ENCODE measurements at regions not wholly inside any gene's neighbourhood (a gene's known extent, or its start where the extent isn't known, plus 50 kb on each side); places are given as distances from the start of the nearest gene placed in this dataset.

- Histone ChIP-seq H3K27ac (ENCODE audit: low read length) (no peak overlapping the region), H3K27me3 (ENCODE audit: control insufficient read depth, insufficient read depth) (no peaks in the 10 kb centered on the region), H3K4me3 (ENCODE audit: low read length) (no peak overlapping the region), H3K4me1 (ENCODE audit: control insufficient read depth, insufficient read depth, low read length) (peaks cover 4% of the 10 kb centered on the region), H3K9me3 (ENCODE audit: control insufficient read depth, low read length) (no peaks in the 10 kb centered on the region)
- no peak for DNase-seq
- peak in 1 of 2 donors; percentile 38 for ATAC-seq
- 79% methylated on average over 3 of the region's 3 CpGs for WGBS
- intact Hi-C loops (cut with DNase I): loop anchor here in 1 of 4 donors (2.0 kb wide), 1 partner anchor 46 kb away; no protein-coding TSS in a partner anchor
Measured at GRCh38 chr14:32022938-32023466, 54.1 kb upstream of the ARHGAP5 start.

DNA sequence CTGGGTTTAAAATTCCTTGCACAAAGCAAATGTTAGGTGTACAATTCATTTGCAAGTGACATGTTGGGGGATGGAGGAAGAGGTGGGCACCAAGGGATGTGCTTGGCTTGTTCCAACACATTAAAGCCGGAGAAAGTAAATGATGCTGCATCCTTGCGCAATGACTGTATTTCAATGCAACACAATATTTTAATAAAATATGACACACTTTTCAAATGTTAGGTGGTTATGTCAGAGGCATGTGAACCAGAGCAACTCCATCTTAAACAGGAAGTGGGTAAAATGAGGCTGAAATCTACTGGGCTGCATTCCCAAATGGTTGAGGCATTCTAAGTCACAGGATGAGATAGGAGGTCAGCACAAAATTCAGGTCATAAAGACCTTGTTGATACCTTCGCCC, 53.6 kb upstream of the ARHGAP5 start:
- DNase-seq: no peak
- intact Hi-C loops (cut with DNase I): loop anchor here in 1 of 4 donors (2.0 kb wide), 1 partner anchor 45 kb away; no protein-coding TSS in a partner anchor
- no peak overlapping the region for H3K4me3 ChIP-seq (ENCODE audit: low read length)
- peaks cover 4% of the 10 kb centered on the region for H3K4me1 ChIP-seq (ENCODE audit: control insufficient read depth, insufficient read depth, low read length)
- 95% methylated on average over 3 of the region's 3 CpGs for WGBS
- no peak overlapping the region for H3K27ac ChIP-seq (ENCODE audit: low read length)
- no peak for ATAC-seq
- H3K9me3 ChIP-seq (ENCODE audit: control insufficient read depth, low read length): no peaks in the 10 kb centered on the region
- no peaks in the 10 kb centered on the region for H3K27me3 ChIP-seq (ENCODE audit: control insufficient read depth, insufficient read depth)

- no peak overlapping the region for H3K4me3 ChIP-seq (ENCODE audit: low read length)
- no peak for DNase-seq
- no peak for ATAC-seq
- WGBS: 91% methylated on average over 5 of the region's 5 CpGs
- peaks cover 4% of the 10 kb centered on the region for H3K4me1 ChIP-seq (ENCODE audit: control insufficient read depth, insufficient read depth, low read length)
- H3K27me3 ChIP-seq (ENCODE audit: control insufficient read depth, insufficient read depth): no peaks in the 10 kb centered on the region
- intact Hi-C loops (cut with DNase I): no loop called here
- no peaks in the 10 kb centered on the region for H3K9me3 ChIP-seq (ENCODE audit: control insufficient read depth, low read length)
- no peak overlapping the region for H3K27ac ChIP-seq (ENCODE audit: low read length)
Measured at GRCh38 chr14:32027255-32027939, 49.7 kb upstream of the ARHGAP5 start.
